Stomach smooth muscle (tissue), 2 donors: ENCODE measurements at regions not wholly inside any gene's neighbourhood (a gene's known extent, or its start where the extent isn't known, plus 50 kb on each side); places are given as distances from the start of the nearest gene placed in this dataset.
"Not testable (repeated sequence)": the region's sequence is repeated elsewhere in the genome, so short reads cannot be mapped to it uniquely, and the experiment has no call there.

Source experiments
- H3K27ac ChIP-seq: one replicate; pipeline ENCODE4 v1.7.0; 2013; ENCODE audit warnings: mild to moderate bottlenecking, low read length, inconsistent platforms
- H3K27me3 ChIP-seq, 2 donors: one replicate each; pipeline ENCODE4 v1.7.0; 2013; ENCODE audit warnings: low read length in 2 of 2; ENCODE audit not compliant: insufficient read depth in 2 of 2, control insufficient read depth in 1 of 2
- H3K36me3 ChIP-seq, 2 donors: one replicate each; pipeline ENCODE4 v1.7.0; 2013; ENCODE audit warnings: low read length in 2 of 2; ENCODE audit not compliant: control insufficient read depth in 2 of 2, insufficient read depth in 2 of 2
- H3K4me1 ChIP-seq: one replicate; pipeline ENCODE4 v1.7.0; 2013; ENCODE audit warnings: low read length; ENCODE audit not compliant: control insufficient read depth, insufficient read depth
- H3K4me3 ChIP-seq, 2 donors: one replicate each; pipeline ENCODE4 v1.7.0; 2013; ENCODE audit warnings: low read length in 2 of 2
- H3K9ac ChIP-seq, 2 donors: one replicate each; pipeline ENCODE4 v1.7.0; 2013; ENCODE audit warnings: low read length in 2 of 2, mild to moderate bottlenecking in 1 of 2
- H3K9me3 ChIP-seq, 2 donors: one replicate each; pipeline ENCODE4 v1.7.0; 2013; ENCODE audit warnings: low read length in 2 of 2; ENCODE audit not compliant: control insufficient read depth in 2 of 2
- donor health status: healthy.
- donor health status: Pancreatic carcinoma.

DNA sequence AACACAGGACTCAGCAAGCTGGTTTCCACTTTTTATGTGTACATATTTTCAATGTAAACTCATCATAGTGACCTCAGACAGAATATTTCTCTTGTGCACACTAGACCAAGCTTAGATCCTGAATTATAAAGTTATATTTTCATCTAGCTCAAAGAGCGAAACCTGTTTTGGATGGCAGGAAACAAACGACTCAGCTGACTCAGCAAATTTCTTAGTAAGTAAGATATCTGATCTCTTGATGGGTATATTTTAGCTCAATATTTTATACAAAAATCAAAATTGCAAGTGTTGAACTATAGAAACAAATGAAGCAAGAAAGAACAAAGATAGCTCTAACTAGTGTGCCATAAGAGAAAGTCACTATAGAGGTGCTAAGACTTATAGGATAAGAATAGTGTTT lies 1114.5 kb downstream of the STPG2 start:
- Histone ChIP-seq H3K4me1 (no peaks in the 10 kb centered on the region), H3K27me3 (no peaks in the 10 kb centered on the region), H3K9ac (no peak overlapping the region), H3K36me3 (no peaks in the 10 kb centered on the region), H3K27ac (no peak overlapping the region), H3K4me3 (no peak overlapping the region), H3K9me3 (no peaks in the 10 kb centered on the region)

DNA sequence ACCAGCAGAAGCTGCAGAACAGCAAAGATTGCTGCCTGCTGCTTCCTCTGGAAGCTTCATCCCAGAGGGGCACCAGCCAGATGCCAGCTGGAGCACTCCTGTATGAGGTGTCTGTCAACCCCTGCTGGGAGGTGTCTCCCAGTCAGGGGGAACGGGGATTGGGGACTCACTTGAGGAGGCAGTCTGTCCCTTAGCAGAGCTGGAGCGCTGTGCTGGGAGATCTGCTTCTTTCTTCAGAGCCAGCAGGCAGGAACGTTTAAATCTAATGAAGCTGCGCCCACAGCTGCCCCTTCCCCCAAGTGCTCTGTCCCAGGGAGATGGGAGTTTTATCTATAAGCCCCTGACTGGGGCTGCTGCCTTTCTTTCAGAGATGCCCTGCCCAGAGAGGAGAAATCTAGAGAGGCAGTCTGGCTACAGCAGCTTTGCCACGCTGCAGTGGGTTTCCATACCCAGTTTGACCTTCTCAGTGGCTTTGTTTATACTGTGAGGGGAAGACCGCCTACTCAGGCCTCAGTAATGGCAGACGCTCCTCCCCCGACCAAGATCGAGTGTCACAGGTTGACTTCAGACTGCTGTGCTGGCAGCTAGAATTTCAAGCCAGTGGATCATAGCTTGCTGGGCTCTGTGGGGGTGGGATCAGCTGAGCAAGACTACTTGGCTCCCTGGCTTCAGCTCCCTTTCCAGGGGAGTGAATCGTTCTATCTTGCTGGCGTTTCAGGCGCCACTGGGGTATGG lies 1105.7 kb downstream of the STPG2 start:
- H3K4me3 ChIP-seq: not testable (repeated sequence)

DNA sequence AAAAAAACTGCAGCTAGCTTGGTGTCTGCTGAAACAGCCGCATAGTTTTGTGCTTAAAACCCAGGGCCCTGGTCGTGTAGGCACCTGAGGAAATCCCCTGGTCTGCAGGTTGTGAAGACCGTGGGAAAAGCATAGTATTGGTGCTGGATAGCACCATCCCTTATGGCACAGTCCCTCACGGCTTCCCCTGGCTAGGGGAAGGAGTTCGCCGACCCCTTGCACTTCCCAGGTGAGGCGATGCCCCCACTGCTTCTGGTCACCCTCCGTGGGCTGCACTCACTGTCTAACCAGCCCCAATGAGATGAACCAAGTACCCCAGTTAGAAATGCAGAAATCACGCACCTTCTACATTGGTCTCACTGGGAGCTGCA lies 1105.1 kb downstream of the STPG2 start:
- H3K27me3 ChIP-seq: no peaks in the 10 kb centered on the region
- H3K36me3 ChIP-seq: no peaks in the 10 kb centered on the region
- H3K9me3 ChIP-seq: no peaks in the 10 kb centered on the region
- H3K4me3 ChIP-seq: no peak overlapping the region
- H3K4me1 ChIP-seq: no peaks in the 10 kb centered on the region
- no peak overlapping the region for H3K27ac ChIP-seq
- no peak overlapping the region for H3K9ac ChIP-seq

More for the DNA sequence above, 1105.7 kb downstream of the STPG2 start:
- H3K4me1 ChIP-seq, H3K27me3 ChIP-seq, H3K9ac ChIP-seq, H3K9me3 ChIP-seq, H3K36me3 ChIP-seq, H3K27ac ChIP-seq: not testable (repeated sequence)

DNA sequence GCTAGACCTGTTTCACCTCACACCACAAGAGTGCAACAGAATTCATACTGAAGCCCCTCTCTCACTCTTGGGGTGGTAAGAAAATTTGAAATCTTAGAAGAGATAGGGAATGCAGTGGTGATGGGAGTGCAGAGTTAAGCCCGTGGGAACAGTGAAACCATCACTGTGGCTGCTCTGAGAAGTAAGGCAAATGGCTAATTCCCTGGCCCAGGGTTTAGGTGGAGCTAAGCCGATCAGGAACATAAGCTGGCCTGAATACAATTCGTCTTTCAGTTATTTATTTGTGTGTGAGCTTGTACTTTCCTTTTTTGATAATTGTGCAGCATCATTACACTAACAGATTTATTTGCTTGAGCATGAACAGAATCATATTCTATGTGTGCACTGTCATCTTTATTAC lies 1070.6 kb downstream of the STPG2 start:
- H3K4me1 ChIP-seq: no peaks in the 10 kb centered on the region
- no peak overlapping the region for H3K27ac ChIP-seq
- H3K4me3 ChIP-seq: no peak overlapping the region
- H3K27me3 ChIP-seq: no peaks in the 10 kb centered on the region
- H3K9ac ChIP-seq: no peak overlapping the region
- H3K9me3 ChIP-seq: no peaks in the 10 kb centered on the region
- no peaks in the 10 kb centered on the region for H3K36me3 ChIP-seq

DNA sequence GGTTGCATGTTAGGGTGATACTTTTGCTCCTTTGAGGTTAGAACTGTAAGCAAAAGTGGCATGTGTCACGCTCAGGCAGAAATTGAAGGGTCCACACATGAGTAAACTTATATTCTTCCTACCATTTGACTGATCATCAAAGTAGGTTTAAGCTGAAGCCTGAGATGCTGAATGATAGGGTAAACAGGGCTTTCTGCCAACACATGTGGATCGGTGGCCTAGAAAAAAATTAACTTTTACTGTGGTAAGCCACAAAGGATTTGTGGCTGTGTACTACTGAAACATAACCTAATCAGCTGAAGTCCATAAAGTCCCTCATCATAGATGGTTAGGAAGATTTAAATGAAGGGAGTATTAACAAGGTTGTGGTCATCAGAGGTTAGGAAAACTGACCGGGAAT lies 1070.1 kb downstream of the STPG2 start:
- no peak overlapping the region for H3K4me3 ChIP-seq
- H3K4me1 ChIP-seq: no peaks in the 10 kb centered on the region
- no peaks in the 10 kb centered on the region for H3K36me3 ChIP-seq
- H3K27ac ChIP-seq: no peak overlapping the region
- H3K9ac ChIP-seq: no peak overlapping the region
- no peaks in the 10 kb centered on the region for H3K27me3 ChIP-seq
- no peaks in the 10 kb centered on the region for H3K9me3 ChIP-seq

DNA sequence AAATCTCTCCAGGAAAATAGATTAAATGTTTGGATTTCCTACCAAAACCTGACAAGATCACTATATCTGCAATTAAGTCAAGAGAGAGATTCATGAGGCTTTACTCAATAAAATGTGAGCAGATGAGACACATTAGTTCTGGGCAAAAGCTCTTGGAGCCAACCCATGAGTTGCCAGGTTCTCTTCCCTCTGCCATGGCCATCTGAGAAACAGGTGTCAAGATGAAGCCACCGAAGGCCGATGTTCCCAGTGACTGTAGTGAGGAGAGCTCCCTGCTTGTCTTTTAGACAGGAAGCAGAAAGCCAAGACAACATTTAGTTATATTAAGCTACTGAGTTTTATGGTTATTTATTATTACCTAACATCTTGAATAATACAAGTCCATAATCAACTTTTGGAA lies 1068.7 kb downstream of the STPG2 start:
- Histone ChIP-seq H3K27me3 (no peaks in the 10 kb centered on the region), H3K27ac (no peak overlapping the region), H3K4me3 (no peak overlapping the region), H3K9me3 (no peaks in the 10 kb centered on the region), H3K36me3 (no peaks in the 10 kb centered on the region), H3K4me1 (no peaks in the 10 kb centered on the region), H3K9ac (no peak overlapping the region)

DNA sequence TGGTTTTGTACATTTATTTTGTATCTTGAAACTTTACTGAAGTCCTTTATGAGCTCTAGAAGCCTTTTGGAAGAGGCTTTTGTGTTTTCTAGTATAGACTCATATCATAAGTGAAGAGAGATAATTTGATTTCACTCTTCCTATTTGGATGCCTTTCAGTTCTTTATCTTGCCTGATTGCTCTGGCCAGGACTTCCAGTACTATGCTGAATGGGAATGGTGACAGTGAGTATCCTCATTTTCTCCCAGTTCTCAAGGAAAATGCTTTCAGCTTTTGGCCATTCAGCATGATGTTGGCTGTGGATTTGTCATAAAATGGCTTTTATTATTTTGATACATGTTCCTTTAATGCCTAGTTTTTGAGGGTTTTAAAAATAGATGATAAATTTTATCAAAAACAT lies 1061.3 kb downstream of the STPG2 start:
- no peak overlapping the region for H3K9ac ChIP-seq
- no peak overlapping the region for H3K27ac ChIP-seq
- no peaks in the 10 kb centered on the region for H3K9me3 ChIP-seq
- H3K4me3 ChIP-seq: no peak overlapping the region
- H3K36me3 ChIP-seq: no peaks in the 10 kb centered on the region
- no peaks in the 10 kb centered on the region for H3K27me3 ChIP-seq
- no peaks in the 10 kb centered on the region for H3K4me1 ChIP-seq

DNA sequence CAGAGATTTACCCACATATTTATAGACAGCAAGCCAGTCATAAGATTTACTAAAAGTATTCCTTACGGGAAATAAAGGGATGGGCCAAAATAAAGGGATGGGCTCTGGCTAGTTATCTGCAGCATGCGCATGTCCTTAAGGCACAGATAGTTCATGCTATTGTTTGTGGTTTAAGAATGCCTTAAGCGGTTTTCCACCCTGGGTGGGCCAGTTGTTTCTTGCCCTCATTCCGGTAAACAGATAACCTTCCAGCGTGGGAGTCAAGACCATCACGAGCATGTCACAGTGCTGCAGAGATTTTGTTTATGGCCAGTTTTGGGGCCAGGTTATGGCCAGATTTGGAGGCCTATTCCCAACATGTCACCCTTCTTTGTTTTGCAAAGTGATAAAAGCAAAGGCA lies 1046.2 kb downstream of the STPG2 start:
- not testable (repeated sequence) for H3K4me3 ChIP-seq, H3K27ac ChIP-seq, H3K9ac ChIP-seq, H3K36me3 ChIP-seq, H3K27me3 ChIP-seq, H3K4me1 ChIP-seq, H3K9me3 ChIP-seq

DNA sequence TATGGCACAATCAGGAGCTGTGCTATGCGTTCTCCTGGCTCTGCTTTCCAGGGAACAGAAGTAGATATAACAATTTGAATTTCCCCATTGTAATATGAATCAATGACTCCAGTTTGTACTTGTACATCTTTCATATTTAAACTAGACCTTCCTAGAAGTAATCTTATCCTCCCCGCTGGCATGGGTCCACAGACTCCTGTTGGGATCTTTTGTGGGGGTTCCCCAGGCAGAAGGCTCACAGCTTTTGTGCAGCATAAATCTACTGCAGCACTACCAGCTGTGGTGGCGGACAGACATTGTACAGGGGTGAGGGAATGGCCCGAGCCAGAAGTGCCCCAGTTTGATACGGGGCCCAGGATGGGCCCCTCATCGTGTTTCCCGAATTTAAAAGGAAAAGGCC lies 1042.1 kb downstream of the STPG2 start:
- not testable (repeated sequence) for H3K9ac ChIP-seq, H3K4me3 ChIP-seq, H3K4me1 ChIP-seq, H3K27me3 ChIP-seq, H3K36me3 ChIP-seq, H3K9me3 ChIP-seq, H3K27ac ChIP-seq

DNA sequence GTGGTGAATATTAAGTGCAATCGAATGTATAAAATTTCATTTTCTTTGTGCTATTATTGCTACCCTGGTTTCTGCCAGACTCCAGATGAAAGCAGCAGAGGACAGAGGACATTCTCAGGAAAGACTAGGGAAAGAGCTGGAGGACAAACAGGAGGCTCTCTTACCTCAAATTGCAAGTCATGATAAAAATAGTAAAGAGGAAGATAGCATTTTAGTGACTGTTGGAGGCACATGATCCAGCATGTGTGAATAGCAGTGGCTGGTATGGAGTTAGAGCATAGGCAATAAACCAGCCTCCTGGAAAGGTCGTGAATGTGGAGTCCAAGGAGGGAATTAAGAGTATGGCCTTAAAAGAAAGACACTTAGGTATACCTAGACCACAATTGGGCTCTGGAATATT lies 1040.0 kb downstream of the STPG2 start:
- Histone ChIP-seq H3K9ac (no peak overlapping the region), H3K27ac (no peak overlapping the region), H3K9me3 (no peaks in the 10 kb centered on the region), H3K4me3 (no peak overlapping the region), H3K4me1 (no peaks in the 10 kb centered on the region), H3K27me3 (no peaks in the 10 kb centered on the region), H3K36me3 (no peaks in the 10 kb centered on the region)

DNA sequence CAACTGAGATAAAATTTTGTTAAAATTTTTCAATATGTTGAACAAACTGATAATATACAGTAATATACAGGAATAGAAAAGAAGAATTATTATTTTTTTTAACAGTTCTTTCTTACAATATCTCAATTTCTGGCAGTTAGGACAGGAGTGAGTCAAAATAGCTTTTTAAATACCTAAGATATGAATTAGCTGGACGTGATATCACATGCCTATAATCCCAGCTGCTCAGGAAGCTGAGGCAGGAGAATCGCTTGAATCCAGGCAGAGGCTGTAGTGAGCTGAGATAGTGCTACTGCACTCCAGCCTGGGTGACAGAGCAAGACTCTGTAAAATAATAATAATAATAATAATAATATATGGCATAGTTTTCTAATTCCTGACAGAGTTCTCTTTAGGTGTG lies 1039.3 kb downstream of the STPG2 start:
- Histone ChIP-seq H3K4me3 (no peak overlapping the region), H3K9ac (no peak overlapping the region), H3K4me1 (no peaks in the 10 kb centered on the region), H3K27ac (no peak overlapping the region), H3K27me3 (no peaks in the 10 kb centered on the region), H3K9me3 (no peaks in the 10 kb centered on the region), H3K36me3 (no peaks in the 10 kb centered on the region)
